SH-SY5Y (cell line): ENCODE measurements at regions not wholly inside any gene's neighbourhood (a gene's known extent, or its start where the extent isn't known, plus 50 kb on each side); places are given as distances from the start of the nearest gene placed in this dataset.

Experiments used
- GATA2 ChIP-seq: IDR thresholded peaks from 2 replicates; pipeline ENCODE4 v1.6.1; 2011; ENCODE audit warnings: mild to moderate bottlenecking, low read depth, low read length
- GATA3 ChIP-seq: IDR thresholded peaks from 2 replicates; pipeline ENCODE4 v1.6.1; 2011; ENCODE audit warnings: low read depth, mild to moderate bottlenecking, low read length, moderate library complexity

- TF ChIP-seq GATA2 (no peak), GATA3 (no peak)
Observed at GRCh38 chr15:22240986-22241385, 160.7 kb downstream of the OR4M2 start.
